Bronchial epithelial cell (primary cell): ENCODE measurements at regions not wholly inside any gene's neighbourhood (a gene's known extent, or its start where the extent isn't known, plus 50 kb on each side); places are given as distances from the start of the nearest gene placed in this dataset.

Experiments used
- DNase-seq: peaks from one replicate; pipeline ENCODE4 v3.0.0-alpha.2; 2010; ENCODE audit warnings: low read depth
- FAIRE-seq: peaks from 2 replicates; lab custom pipeline; 2011; peaks lifted over from hg19 to GRCh38; lab: Jason Lieb, UNC
- H3K27me3 ChIP-seq: 2 replicates; pipeline ENCODE4 v1.5.1; 2011; ENCODE audit warnings: low read length; ENCODE audit not compliant: control insufficient read depth, insufficient read depth
- H3K36me3 ChIP-seq: 2 replicates; pipeline ENCODE4 v1.5.1; 2011; ENCODE audit warnings: low read length; ENCODE audit not compliant: control insufficient read depth, insufficient read depth
- H3K4me3 ChIP-seq: 2 replicates; pipeline ENCODE4 v1.5.1; 2011; ENCODE audit warnings: mild to moderate bottlenecking, low read depth, low read length, control low read depth
- CTCF ChIP-seq: IDR thresholded peaks from 2 replicates; pipeline ENCODE4 v1.5.1; 2011; ENCODE audit warnings: mild to moderate bottlenecking, moderate library complexity, low read length, control low read depth, inconsistent platforms; ENCODE audit not compliant: insufficient read depth, severe bottlenecking

GRCh38 chr13:74597526-74597925 is 463.3 kb upstream of the KLF12 start:
- FAIRE-seq (no peak), DNase-seq (no peak)
- no peak for TF ChIP-seq CTCF
- Histone ChIP-seq H3K4me3 (no peak overlapping the region), H3K27me3 (no peaks in the 10 kb centered on the region), H3K36me3 (no peaks in the 10 kb centered on the region)

GRCh38 chr13:74596691-74597090 is 462.5 kb upstream of the KLF12 start:
- TF ChIP-seq CTCF: no peak
- no peaks in the 10 kb centered on the region for H3K36me3 ChIP-seq

GRCh38 chr13:74593688-74594087 is 459.5 kb upstream of the KLF12 start:
- no peak for TF ChIP-seq CTCF
- Histone ChIP-seq H3K27me3 (no peaks in the 10 kb centered on the region), H3K36me3 (no peaks in the 10 kb centered on the region), H3K4me3 (no peak overlapping the region)
- FAIRE-seq: no peak
- no peak for DNase-seq

More at GRCh38 chr13:74596691-74597090, 462.5 kb upstream of the KLF12 start:
- no peak for FAIRE-seq
- no peak for DNase-seq
- Histone ChIP-seq H3K27me3 (no peaks in the 10 kb centered on the region), H3K4me3 (no peak overlapping the region)

GRCh38 chr13:74586847-74587246 is 452.6 kb upstream of the KLF12 start:
- H3K4me3 ChIP-seq: no peak overlapping the region
- no peak for DNase-seq

GRCh38 chr13:74576420-74576819 is 442.2 kb upstream of the KLF12 start:
- no peak for FAIRE-seq
- Histone ChIP-seq H3K36me3 (no peaks in the 10 kb centered on the region), H3K27me3 (no peaks in the 10 kb centered on the region), H3K4me3 (no peak overlapping the region)
- no peak for TF ChIP-seq CTCF
- DNase-seq: no peak

More at GRCh38 chr13:74586847-74587246, 452.6 kb upstream of the KLF12 start:
- no peaks in the 10 kb centered on the region for H3K36me3 ChIP-seq
- FAIRE-seq: no peak
- no peak for TF ChIP-seq CTCF
- H3K27me3 ChIP-seq: no peaks in the 10 kb centered on the region

GRCh38 chr13:74575729-74576125 is 441.5 kb upstream of the KLF12 start:
- Histone ChIP-seq H3K36me3 (no peaks in the 10 kb centered on the region), H3K4me3 (peak overlapping the region; percentile 7), H3K27me3 (no peaks in the 10 kb centered on the region)
- DNase-seq: no peak
- no peak for FAIRE-seq
- TF ChIP-seq CTCF: no peak
